GM18868 (cell line): ENCODE measurements at regions not wholly inside any gene's neighbourhood (a gene's known extent, or its start where the extent isn't known, plus 50 kb on each side); places are given as distances from the start of the nearest gene placed in this dataset.
A peak's percentile ranks its signal among the peaks of the same experiment; 100 is the strongest.
"Not testable (repeated sequence)": the region's sequence is repeated elsewhere in the genome, so short reads cannot be mapped to it uniquely, and the experiment has no call there.

ENCODE experiments used
- ATAC-seq: cut with Tn5 transposase; IDR thresholded peaks from one replicate; pipeline ENCODE4 v1.9.1; 2021; ENCODE audit warnings: mild to moderate bottlenecking, moderate library complexity; ENCODE audit not compliant: unreplicated experiment

DNA sequence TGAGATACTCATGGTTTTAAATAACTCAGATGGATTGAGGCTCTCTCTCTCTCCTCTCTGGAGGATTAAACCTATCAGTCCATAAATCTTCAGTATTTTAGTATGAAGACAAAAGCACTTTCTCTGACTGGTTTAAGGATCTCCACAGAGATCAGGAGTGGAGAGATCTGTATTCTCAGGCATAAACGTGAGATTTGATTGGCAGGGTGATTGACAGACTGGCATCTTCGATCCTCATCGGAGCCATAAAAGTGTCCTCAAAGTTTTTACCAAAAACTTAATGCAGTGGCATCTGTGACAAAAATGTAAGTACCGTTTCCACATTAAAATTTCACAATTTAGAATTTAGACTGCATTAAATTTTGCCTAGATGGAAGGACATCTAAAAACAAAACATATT is 870.1 kb downstream of the KCNJ2 start:
- no peak for ATAC-seq

DNA sequence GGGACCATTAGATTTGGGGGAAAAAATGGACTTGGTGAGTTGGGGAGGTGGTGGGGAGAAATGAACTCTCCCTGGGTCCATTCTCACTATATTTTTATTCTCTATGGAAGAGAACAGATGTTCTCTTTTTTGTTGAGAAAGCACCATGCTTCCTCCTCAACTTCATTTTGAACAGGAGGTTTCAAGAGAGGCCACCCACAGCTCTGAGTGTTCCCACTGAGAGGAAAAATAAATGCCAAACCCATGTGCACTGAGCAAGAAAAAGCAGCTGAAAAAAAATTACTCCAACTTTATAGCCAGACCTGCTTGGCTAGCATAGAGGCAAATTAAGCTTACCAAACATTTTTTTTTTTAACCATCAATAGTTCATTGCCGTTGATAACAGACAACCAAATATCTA is 883.6 kb downstream of the KCNJ2 start:
- ATAC-seq = no peak

DNA sequence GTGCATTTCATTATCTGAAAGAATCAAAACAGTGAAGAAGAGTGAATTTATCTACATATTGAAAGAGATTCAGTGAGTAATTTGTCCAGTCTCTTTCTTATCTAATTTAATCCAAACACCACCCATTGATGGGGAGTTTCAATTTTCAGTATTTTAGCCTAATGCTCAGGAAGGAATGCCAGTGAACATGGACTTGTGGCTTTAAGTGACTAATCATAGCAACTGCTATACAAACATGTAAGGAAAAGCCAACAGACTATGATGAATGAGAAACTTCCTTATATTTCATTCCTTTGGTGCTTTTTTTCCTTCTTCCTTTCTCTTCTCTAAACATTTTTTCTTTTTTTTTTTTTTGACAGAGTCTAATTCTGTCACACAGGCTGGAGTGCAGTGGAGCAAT is 885.8 kb downstream of the KCNJ2 start:
- no peak for ATAC-seq

DNA sequence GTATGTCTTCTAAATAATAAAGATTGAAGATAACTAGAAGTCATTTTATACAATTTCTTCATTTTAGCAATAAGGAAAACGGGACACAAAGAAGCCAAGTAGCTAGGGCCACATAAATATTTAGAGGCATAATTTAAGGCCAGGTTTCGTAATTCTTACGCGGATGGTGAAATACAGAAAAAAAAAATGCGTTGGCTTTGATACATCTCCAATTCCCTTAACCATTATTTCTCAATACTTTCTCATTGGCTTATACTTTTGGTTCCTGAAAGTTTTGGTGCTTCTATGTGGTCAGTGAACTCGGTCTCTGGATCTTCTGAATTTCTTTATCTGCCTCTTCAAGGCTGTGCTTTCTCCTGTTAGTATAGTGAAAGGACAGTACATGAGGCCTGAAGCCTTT is 888.1 kb downstream of the KCNJ2 start:
- ATAC-seq = no peak

DNA sequence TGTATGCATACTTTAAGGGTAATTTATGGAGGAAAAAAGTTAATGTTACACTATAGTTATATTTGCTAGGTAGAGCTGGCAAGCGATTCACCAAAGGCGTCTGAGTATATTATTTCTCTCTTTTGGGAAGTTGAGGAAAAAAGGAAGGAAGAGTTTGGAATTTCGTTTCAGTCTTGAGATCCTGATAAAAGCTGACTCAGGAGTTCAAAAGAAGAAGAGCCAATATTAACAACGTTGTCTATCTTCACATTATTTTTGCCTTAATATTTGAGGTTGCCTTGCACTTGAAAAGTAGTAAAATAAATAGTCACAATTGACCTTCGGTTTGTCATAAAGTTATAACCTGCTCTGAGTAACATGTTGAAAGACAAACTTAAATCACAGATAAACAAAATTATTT is 888.6 kb downstream of the KCNJ2 start:
- no peak for ATAC-seq

DNA sequence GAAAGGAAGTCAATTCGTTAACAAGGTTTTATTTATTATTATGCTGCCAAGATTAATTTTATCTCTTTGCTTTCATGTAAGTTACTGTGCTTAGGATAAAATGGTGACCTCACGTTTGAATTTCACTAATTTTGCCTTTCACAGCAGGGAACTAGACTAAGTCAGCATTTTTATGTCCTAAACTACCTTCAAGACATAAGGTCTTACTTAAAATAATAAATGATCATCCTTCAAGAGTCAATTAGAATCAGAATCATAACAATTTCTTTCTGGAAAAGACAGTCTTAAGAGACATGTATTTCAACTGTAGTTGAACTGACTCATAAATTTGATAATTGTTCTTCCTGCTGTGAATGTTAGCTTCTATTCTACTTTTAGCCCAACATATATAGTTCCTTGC is 893.8 kb downstream of the KCNJ2 start:
- no peak for ATAC-seq

DNA sequence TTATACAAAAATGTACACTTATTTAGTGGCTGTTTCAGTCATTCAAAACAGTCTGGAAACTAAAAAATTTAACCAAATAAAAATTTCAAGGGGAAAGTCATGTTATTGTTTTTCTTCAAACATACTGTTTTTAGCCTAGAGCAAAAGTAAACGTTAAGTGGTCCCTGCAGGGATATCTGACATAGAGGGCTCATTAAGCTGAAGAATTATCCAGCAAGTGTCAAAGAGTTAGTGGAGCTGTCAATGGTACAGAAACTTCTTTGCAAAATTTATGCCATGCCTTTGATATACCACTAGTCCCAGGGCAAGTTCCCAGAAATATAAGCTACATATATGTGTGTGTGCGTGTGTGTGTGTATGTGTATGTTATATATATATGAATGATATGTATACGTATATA is 894.2 kb downstream of the KCNJ2 start:
- no peak for ATAC-seq

DNA sequence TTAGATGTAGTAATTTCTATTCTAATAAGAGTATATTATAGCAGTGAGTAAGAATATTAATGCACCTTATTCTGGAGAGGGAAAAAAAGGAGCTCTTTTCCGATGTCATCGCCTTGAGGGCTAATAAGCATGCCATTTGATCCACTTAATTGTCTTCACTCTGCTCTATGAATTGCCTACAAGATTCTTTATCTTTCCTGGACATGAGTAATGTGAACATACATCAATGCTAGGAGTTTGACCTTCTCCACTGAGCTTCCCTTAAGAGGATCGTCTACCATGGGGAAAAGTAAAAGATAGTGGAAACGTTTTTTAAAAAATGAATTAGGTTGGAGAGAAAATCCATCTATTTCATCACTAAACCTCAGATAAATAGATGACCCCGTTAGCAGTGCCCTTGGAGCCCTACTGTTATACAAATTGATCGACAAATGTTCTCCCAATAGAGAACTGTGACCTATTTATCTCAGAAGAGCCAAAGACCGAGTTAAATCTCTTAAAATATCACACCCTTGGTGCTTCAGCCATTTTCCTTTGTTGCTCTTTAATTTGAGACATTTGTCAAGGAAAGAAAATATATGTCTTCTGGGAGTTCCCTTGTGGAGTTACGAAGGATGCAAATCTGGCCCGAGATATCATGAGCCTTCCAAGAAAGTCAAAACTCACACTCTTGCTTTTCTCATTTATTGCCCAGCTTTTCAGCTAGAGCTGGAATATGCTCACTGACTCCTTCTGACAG is 898.5 kb downstream of the KCNJ2 start:
- ATAC-seq = no peak

DNA sequence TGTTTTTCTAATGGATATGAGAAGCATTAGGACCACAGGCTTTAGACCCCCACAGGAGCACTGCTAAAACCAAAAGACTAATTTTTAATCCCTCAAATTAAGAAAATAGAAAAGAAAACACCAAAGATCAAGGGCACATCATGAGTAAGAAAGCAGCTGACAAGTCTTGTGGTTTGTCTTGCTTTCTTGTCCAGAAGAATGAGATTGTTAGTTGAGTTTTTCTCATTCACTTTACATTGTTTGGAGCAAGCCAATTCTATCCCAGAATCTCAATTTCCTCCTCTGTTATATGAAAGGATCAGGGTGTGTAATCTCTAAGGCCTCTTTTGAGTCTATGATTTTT is 899.0 kb downstream of the KCNJ2 start:
- no peak for ATAC-seq

DNA sequence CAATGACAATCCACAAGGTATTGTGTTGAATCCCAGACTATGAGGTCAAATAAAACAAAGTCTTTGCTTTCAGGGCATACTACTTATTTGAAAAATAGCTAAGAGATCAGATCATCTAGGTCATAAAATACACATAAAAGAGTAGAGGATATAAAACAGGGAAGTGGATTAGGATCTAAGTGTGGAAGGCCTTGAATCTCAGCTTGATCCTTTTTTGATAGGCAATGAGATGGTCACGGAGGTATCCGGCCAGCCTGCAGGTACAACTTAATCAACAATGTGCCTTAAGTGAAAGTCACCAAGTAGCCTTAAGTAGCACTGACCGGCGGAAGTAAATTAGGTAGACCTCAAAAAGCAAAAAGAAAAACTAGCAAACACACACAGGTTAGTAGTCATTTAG is 901.7 kb downstream of the KCNJ2 start:
- no peak for ATAC-seq

DNA sequence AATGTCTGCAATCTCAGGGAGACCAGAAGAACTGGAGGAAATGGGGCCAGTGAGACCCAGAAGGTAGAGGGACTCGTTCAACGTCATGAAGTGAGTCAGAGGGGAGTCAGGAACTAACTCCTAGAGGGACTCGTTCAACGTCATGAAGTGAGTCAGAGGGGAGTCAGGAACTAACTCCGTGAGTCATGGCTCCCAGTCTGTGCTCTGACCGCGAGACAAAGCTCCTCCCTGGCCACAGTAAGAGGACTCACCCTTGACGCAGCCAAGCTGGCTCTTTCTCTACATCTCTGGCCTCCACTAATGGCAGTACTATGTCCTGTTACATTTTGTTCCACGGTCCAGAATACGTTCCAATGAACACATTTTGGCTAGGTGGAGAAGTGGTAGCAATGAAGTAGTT is 902.5 kb downstream of the KCNJ2 start:
- ATAC-seq = no peak

DNA sequence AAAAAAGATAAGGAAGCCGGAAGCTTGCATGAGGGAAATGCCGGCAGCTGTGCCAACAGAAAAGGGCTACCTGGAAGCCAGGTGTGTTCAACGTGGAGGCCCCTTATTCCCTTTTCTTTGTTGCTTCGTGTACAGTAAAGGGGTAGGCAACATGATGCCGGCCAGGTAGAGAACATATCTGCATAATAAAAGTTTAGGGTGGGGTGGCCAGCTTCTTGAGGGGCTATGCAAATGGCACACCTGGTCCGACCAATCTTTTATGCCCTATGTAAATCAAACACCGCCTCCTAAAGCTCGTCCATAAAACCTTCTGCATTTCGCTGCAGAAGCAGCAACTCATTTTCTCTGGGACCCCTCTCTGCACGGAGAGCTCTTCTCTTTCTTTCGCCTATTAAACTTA is 911.6 kb downstream of the KCNJ2 start:
- ATAC-seq = no peak

DNA sequence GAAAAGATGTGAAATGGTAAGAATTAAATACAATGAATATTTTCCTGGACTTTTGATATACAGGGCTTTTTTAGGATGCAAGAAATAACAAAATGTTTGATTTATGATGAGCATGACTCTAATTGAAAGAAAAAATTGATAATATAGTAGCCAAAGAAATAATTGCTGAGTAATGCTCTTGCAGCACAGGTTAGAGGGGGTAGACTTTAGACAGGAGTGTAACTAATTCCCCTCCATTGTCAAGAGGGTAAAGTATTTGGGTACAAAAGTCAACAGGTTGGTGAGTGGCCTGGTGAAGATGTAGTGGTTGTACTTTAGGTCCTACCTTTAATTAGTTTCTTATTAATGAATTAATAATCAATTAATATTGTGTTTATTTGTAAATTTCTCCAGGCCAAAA is 912.3 kb downstream of the KCNJ2 start:
- no peak for ATAC-seq

DNA sequence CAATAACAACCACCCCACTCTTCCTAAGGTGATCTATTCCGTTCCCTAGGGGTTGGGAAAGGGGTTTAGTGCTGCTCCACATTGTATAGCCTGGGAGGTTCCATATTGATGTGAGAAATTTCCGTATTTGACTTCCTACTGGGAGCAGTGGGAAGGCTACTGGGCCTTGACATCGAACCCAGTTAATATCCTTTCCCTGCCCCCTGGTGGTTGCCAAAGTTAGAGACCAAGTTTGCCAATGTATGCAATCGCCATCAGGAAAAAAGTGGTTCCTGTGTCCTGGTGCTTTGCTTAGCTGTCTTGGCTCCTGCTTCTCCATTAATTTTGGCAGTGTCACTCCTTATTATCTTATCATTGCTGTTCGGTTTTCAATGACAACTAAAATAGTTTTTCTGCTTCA is 914.9 kb downstream of the KCNJ2 start:
- peak; percentile 42 for ATAC-seq

DNA sequence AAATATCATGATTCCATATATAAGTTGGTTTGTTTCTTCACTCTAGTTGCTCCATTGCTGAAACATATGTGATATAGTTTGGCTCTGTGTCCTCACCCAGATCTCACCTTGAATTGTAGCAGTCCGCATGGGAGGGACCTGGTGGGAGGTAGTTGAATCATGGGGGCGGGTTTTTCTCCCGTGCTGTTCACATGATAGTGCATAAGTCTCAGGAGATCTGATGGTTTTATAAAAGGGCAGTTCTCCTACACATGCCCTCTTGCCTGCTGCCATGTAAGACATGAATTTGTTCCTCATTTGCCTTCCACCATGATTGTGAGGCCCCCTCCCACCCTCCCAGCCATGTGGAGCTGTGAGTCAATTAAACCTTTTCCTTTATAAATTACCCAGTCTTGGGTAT is 915.5 kb downstream of the KCNJ2 start:
- ATAC-seq = no peak

DNA sequence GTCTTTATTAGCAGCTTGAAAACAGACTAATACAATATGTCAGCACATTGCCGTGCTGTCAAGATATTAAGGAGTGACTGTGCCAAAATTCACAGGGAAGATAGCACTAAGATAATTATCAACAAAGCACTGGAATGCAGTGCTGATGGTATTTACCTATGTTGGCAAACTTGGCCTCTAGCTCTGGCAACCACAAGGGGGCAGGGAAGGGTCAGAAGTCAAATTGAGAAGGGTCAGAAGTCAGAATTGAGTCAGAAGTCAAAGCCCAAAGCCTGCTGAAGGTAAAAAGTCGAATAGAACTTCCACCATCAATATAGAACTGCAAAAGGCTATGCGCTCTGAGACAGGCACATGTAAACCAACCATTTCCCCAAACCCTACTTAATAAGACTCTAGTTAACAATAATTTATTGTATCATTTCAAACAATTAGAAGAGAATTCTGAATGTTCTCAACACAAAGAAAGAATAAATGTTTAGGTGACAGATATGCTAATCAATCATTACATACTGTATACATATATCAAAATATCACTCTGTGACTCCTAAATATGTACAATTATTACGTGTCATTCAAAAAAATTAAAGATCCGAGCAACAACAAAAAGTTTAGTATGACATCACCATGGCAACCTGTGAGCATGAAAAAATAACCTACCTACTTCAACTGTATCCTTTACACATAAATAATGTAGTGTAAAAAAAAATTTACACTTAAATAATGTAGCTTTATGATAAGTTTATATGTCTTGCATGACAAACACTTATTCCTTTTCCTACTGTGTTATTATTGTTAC is 916.1 kb downstream of the KCNJ2 start:
- no peak for ATAC-seq

DNA sequence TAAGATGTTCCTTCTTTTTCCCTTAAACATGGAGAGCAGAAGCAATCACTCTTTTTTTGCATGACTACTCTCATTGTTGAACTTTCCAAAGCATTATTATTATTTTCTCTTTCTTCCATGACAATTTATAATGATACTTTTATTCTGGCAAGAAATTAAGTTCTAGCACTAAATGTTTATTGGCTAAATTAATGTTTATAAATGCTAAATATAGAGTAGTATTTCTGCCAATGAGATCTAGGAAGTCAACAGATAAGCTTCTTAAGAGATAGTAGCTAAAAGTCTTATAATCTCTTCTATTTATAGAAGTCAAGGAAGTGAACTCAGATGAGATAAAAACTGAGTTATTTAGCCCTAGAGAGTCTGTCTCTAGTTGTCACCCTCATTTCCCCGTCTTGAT is 920.1 kb downstream of the KCNJ2 start:
- no peak for ATAC-seq

DNA sequence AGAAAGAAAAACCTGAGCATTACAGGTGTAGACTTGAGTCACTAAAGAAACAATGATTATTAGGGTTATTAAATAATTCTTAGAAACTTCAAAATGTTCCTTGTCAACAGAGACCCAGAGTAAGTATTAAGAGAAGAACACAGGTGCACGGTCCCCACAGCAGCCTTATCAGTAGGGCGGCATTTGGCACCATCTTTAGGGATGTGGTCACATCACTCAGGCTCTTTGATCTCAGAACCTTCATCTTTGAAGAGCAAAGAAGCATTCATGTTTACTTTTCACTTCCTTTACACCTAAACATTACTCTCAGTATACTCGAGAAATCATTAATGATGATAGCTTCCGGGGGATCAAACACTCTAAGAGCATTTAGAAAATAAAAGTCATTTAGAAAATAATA is 928.7 kb downstream of the KCNJ2 start:
- ATAC-seq = no peak

DNA sequence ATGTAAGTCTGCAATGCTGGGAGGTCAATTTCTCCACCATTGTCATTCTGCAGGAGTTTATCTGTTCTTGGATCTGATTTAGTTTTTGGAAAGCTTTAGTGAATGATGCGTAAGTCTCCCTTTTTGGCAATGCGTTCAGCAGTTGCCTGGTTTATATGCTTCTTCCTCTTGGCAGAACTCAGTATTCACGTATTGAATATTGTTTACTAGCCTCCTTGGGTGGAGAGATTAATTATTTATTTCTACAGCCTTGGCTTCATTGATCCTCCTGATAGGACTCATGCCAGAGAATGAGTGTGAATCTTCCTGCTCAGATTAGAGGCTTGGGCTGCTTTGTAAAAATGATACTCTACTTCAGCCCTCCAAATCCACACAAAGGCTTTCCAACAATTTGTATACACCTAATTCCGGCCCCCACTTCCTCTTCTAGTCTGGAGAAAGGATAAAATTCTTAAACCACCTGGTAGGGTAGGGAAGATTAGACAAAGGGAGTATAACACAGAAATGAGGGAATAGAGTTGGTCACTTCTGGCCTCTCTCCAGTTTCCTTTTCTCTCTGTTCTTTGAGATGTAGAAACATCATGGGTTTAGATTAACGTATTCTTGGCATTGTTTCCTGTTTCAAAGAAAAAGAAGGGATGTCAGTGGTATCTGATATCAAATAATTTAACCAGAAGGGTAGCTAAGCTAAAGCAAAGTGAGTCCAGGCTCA is 929.8 kb downstream of the KCNJ2 start:
- ATAC-seq = no peak

DNA sequence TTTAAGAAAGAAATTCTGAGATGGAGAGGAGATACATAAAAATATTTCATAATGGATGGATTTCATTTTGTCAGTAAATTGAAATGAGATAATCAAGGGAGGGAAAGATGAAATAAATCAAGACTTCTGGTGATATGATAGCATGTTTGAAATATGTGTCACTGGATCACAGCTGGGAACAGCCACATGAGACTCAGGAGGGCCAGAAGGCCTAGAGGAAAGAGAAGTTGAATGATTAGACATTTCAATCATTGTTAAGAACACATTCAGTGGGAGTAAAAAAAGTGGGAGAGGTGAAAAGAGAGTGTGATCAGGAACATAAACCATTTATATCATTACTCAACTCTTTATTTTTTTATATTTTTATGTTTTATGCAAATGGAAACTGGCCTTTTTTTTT is 933.4 kb downstream of the KCNJ2 start:
- no peak for ATAC-seq

DNA sequence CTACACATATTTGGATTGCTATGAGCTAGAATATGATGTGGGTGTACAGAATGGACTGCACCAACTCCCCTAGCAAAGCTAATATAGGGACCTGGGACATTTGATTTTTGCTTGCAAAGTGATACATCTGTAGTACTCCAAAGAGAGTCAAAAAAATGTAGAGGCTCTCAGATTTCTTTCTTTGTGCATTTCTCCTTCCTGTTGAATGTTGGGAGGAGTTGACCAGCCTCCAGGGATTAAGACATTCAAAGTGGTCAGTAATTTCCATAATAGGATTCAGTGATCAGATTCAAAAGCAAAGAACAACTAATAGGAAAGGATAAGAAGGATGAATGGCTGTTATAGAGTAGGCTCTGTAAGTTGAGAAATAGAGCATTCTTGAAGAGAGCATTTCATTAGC is 934.9 kb downstream of the KCNJ2 start:
- ATAC-seq = no peak

DNA sequence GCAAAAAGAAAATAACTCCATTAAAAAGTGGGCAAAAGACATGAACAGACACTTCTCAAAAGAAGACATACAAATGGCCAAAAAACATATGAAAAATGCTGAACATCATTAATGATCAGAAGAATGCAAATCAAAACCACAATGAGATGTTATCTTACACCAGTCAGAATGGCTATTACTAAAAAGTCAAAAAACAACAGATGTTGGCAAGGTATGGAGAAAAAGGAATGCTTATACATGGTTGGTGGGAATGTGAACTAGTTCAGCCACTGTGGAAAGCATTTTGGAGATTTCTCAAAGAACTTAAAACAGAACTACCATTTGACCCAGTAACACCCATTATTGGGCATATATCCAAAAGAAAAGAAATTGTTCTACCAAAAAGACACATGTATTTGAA is 936.7 kb downstream of the KCNJ2 start:
- ATAC-seq = not testable (repeated sequence)
